ENCODE measurements at regions not wholly inside any gene's neighbourhood (a gene's known extent, or its start where the extent isn't known, plus 50 kb on each side); places are given as distances from the start of the nearest gene placed in this dataset.

DNA sequence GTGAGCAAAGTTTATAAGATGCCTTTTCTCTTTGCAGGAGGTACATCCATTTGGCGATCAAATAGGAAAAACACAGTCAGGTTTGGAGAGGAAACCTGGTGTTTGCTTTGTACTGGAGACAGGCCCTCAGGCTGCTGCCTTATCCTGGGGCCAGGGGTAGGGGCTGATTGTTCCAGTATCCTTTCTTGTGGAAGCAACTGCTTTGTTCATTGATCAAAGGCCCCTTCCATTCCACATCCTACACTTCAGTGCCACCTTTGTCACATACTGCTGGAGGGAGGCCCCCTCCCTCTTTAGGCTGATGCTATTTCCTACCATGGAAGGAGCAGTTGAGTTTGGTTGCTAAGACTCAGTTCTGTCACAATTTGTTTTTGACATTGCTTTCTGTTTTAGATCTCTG lies 778.1 kb downstream of the TLR4 start:
- ATAC-seq: no peak

DNA sequence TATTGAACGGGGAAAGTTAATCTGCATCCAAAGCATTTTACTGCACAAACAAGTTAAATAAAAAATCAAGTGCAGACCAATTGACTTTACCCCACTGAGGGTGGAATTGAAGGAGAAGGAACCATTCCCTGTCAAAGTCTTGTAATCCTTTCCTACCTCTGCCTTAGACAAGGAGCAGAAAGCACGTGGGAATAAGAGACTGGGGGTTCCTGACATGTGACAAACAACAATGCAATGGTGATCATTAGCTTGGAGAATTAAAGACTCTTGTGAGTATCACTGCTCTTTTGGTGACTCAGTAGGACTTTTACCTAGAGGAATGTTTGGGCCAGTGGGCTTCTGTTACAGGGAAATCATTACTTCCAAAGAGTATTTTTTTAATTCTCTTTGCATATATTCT lies 779.5 kb downstream of the TLR4 start:
- Histone ChIP-seq H3K4me3 (no peak overlapping the region), H3K36me3 (ENCODE audit: insufficient read depth in 1 of 2, low read depth in 1 of 2) (no peaks in the 10 kb centered on the region), H3K27me3 (ENCODE audit: insufficient read depth in 3 of 3, low read length in 2 of 3) (no peaks in the 10 kb centered on the region), H3K27ac (no peak overlapping the region), H3K4me1 (no peaks in the 10 kb centered on the region), H3K9me3 (no peaks in the 10 kb centered on the region)
- DNase-seq (no peak), ATAC-seq (no peak)
- TF ChIP-seq, protein P1, sequence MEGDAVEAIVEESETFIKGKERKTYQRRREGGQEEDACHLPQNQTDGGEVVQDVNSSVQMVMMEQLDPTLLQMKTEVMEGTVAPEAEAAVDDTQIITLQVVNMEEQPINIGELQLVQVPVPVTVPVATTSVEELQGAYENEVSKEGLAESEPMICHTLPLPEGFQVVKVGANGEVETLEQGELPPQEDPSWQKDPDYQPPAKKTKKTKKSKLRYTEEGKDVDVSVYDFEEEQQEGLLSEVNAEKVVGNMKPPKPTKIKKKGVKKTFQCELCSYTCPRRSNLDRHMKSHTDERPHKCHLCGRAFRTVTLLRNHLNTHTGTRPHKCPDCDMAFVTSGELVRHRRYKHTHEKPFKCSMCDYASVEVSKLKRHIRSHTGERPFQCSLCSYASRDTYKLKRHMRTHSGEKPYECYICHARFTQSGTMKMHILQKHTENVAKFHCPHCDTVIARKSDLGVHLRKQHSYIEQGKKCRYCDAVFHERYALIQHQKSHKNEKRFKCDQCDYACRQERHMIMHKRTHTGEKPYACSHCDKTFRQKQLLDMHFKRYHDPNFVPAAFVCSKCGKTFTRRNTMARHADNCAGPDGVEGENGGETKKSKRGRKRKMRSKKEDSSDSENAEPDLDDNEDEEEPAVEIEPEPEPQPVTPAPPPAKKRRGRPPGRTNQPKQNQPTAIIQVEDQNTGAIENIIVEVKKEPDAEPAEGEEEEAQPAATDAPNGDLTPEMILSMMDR (IDR thresholded peaks at IDR 0.05): no peak
- intact Hi-C loops (cut with DNase I): no loop called here
- 54 to 76% (median 67%) methylated on average over 2 of the region's 2 CpGs for WGBS, 3 donors

More for the DNA sequence above, 778.1 kb downstream of the TLR4 start:
- 93 to 100% (median 98%) methylated on average over 1 of the region's 1 CpG for WGBS, 3 donors
- no peak for DNase-seq
- no peaks in the 10 kb centered on the region for H3K4me1 ChIP-seq
- TF ChIP-seq, protein P1 (IDR thresholded peaks at IDR 0.05): no peak
- H3K4me3 ChIP-seq: no peak overlapping the region
- no peak overlapping the region for H3K27ac ChIP-seq
- intact Hi-C loops (cut with DNase I): no loop called here
- H3K9me3 ChIP-seq: no peaks in the 10 kb centered on the region
- H3K27me3 ChIP-seq (ENCODE audit: insufficient read depth in 3 of 3, low read length in 2 of 3): no peaks in the 10 kb centered on the region
- H3K36me3 ChIP-seq (ENCODE audit: insufficient read depth in 1 of 2, low read depth in 1 of 2): no peaks in the 10 kb centered on the region

DNA sequence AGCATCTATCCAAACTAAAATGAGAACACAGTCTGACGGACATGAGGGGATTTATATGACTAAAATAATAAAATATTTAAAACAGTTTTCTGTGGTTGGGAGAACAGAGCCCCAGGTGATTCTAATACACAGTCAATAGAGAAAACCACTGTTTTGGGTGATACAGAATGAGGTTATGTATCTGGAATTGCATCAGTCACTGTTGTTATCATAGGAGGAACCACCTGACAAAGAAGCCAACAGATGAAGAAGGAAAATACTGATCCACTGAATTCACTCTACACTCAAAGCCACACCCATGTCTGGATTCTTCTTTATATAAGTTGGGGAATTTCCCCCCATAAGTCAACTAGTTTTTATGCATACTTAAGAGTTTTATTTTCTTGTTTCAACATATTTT lies 799.0 kb downstream of the TLR4 start:
- Histone ChIP-seq H3K4me3 (no peak overlapping the region), H3K9me3 (no peaks in the 10 kb centered on the region), H3K4me1 (no peaks in the 10 kb centered on the region), H3K27ac (no peak overlapping the region), H3K36me3 (ENCODE audit: insufficient read depth in 1 of 2, low read depth in 1 of 2) (no peaks in the 10 kb centered on the region), H3K27me3 (ENCODE audit: insufficient read depth in 3 of 3, low read length in 2 of 3) (no peaks in the 10 kb centered on the region)
- ATAC-seq (no peak), DNase-seq (no peak)
- TF ChIP-seq, protein P1 (IDR thresholded peaks at IDR 0.05): no peak
- intact Hi-C loops (cut with DNase I): no loop called here
- WGBS, 3 donors: 81 to 93% (median 81%) methylated on average over 1 of the region's 1 CpG

DNA sequence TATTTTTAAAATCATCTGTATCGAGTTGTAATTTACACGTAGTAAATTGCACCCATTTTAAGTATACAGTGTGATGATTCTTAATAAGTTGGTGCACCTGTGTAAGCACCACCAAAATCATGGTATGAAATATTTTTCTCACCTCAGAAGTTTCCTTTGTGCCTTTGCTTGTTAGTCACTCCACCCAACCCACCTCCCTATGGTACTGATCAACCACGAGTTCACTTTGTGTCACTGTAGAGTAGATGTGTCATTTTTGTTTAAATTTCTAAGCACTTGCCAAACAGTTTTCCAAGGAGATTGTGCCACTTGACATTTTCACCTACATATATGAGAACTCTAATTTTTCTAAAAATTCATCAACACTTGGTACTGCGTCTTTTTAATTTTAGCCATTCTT lies 806.5 kb downstream of the TLR4 start:
- Histone ChIP-seq H3K4me3 (no peak overlapping the region), H3K4me1 (no peaks in the 10 kb centered on the region), H3K27me3 (ENCODE audit: insufficient read depth in 3 of 3, low read length in 2 of 3) (no peaks in the 10 kb centered on the region), H3K9me3 (no peaks in the 10 kb centered on the region), H3K36me3 (ENCODE audit: insufficient read depth in 1 of 2, low read depth in 1 of 2) (no peaks in the 10 kb centered on the region), H3K27ac (no peak overlapping the region)
- DNase-seq: no peak
- ATAC-seq: no peak
- TF ChIP-seq, protein P1 (IDR thresholded peaks at IDR 0.05): no peak
- WGBS, 3 donors: 89 to 94% (median 90%) methylated on average over 4 of the region's 4 CpGs
- intact Hi-C loops (cut with DNase I): no loop called here

DNA sequence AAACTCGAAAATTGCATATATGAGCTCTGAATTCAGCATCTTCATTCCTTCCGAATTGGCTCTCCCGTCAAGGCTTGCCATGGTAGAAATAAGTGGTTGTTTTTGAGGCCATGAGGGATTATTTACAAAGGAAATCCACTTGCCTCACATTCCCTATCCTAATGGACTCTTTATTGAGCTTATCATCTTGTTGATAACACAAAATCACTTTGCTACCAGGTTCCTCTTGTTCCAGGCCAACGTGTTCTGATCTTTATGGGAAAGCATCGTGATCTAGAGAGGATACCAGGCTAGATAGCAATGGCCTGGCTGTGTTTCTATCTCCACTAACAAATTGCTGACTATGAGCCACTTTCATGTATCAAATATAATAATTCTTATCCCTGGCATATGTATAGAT lies 811.7 kb downstream of the TLR4 start:
- ATAC-seq (no peak), DNase-seq (no peak)
- Histone ChIP-seq H3K9me3 (no peaks in the 10 kb centered on the region), H3K27me3 (ENCODE audit: insufficient read depth in 3 of 3, low read length in 2 of 3) (peaks cover 0 to 3% (median 0%) of the 10 kb centered on the region in 3 donors), H3K27ac (no peak overlapping the region), H3K4me1 (no peaks in the 10 kb centered on the region), H3K4me3 (no peak overlapping the region), H3K36me3 (ENCODE audit: insufficient read depth in 1 of 2, low read depth in 1 of 2) (no peaks in the 10 kb centered on the region)
- WGBS, 3 donors: 72 to 86% (median 82%) methylated on average over 5 of the region's 5 CpGs
- TF ChIP-seq, protein P1 (IDR thresholded peaks at IDR 0.05): no peak
- intact Hi-C loops (cut with DNase I): no loop called here

All from psoas muscle (tissue), 7 donors.